IMR-90 (cell line): ENCODE measurements at regions not wholly inside any gene's neighbourhood (a gene's known extent, or its start where the extent isn't known, plus 50 kb on each side); places are given as distances from the start of the nearest gene placed in this dataset.

Experiments used
- ATAC-seq: fragments of 200-7000 bp; cut with Tn5 transposase; 2 replicates; pipeline ENCODE4 v1.9.1; 2020; ENCODE audit warnings: low read depth, mild to moderate bottlenecking, moderate library complexity
- BruUV-seq: library from RNA; stranded (reverse); fragments of 400-500 nt; replicated peaks from 2 replicates; lab custom pipeline; 2021; lab: Mats Ljungman, UMichigan
- CTCF ChIA-PET: fragments of 300-600 bp; formaldehyde crosslinking; extraction: SDS; loops from one replicate; lab custom pipeline; 2021; ENCODE audit warnings: antibody characterized with exemption; lab: Yijun Ruan, JAX
- POLR2A ChIA-PET: fragments of 300-600 bp; sonication (Branson Sonifier 250); formaldehyde crosslinking; loops from one replicate; lab custom pipeline; 2022; ENCODE audit warnings: antibody characterized with exemption; ENCODE audit not compliant: unreplicated experiment; lab: Charles Lee
- DNase-seq: peaks from one replicate; pipeline ENCODE4 v3.0.0; 2013
- H2AFZ ChIP-seq: replicated peaks from 2 replicates; pipeline ENCODE3; 2013; ENCODE audit warnings: low read length, mild to moderate bottlenecking; ENCODE audit not compliant: poor library complexity
- H2AK5ac ChIP-seq: 2 replicates; pipeline ENCODE4 v1.6.1; 2013; ENCODE audit warnings: low read depth, low read length, inconsistent platforms
- H2AK9ac ChIP-seq: replicated peaks from 2 replicates; pipeline ENCODE3; 2013; ENCODE audit warnings: mild to moderate bottlenecking, low read depth, low read length, moderate library complexity; ENCODE audit not compliant: poor library complexity
- H2BK120ac ChIP-seq: 2 replicates; pipeline ENCODE4 v1.6.1; 2013; ENCODE audit warnings: low read depth, low read length, inconsistent platforms
- H2BK15ac ChIP-seq: 3 replicates; pipeline ENCODE4 v1.6.1; 2013; ENCODE audit warnings: low read depth, low read length, inconsistent platforms
- H2BK20ac ChIP-seq: 2 replicates; pipeline ENCODE4 v1.6.1; 2013; ENCODE audit warnings: low read depth, mild to moderate bottlenecking, inconsistent platforms, low read length, moderate library complexity
- H2BK5ac ChIP-seq: 2 replicates; pipeline ENCODE4 v1.6.1; 2013; ENCODE audit warnings: mild to moderate bottlenecking, low read depth, low read length, inconsistent platforms; ENCODE audit not compliant: poor library complexity, severe bottlenecking
- H3K14ac ChIP-seq: replicated peaks from 2 replicates; pipeline ENCODE4 v1.6.1; 2013; ENCODE audit warnings: low read depth, low read length, inconsistent platforms
- H3K18ac ChIP-seq: 2 replicates; pipeline ENCODE4 v1.6.1; 2013; ENCODE audit warnings: low read depth, low read length, control low read depth
- H3K23ac ChIP-seq: 2 replicates; pipeline ENCODE4 v1.6.1; 2013; ENCODE audit warnings: low read depth, low read length, inconsistent platforms
- H3K27ac ChIP-seq: 2 replicates; pipeline ENCODE4 v1.5.1; 2013; ENCODE audit warnings: mild to moderate bottlenecking, control low read depth, low read length; ENCODE audit not compliant: insufficient read depth
- H3K27me3 ChIP-seq: 2 replicates; pipeline ENCODE4 v1.6.1; 2013; ENCODE audit warnings: low read length; ENCODE audit not compliant: control insufficient read depth, insufficient read depth
- H3K36me3 ChIP-seq: 2 replicates; pipeline ENCODE4 v1.6.1; 2013; ENCODE audit warnings: low read length, mixed read lengths; ENCODE audit not compliant: control insufficient read depth, insufficient read depth
- H3K4ac ChIP-seq: 2 replicates; pipeline ENCODE4 v1.6.1; 2013; ENCODE audit warnings: low read depth, low read length, inconsistent platforms
- H3K4me1 ChIP-seq: 2 replicates; pipeline ENCODE4 v1.6.1; 2013; ENCODE audit warnings: low read length, mixed read lengths; ENCODE audit not compliant: control insufficient read depth, insufficient read depth
- H3K4me2 ChIP-seq: 2 replicates; pipeline ENCODE4 v1.6.1; 2013; ENCODE audit warnings: low read depth, mild to moderate bottlenecking, control low read depth, low read length, moderate library complexity
- H3K4me3 ChIP-seq: 2 replicates; pipeline ENCODE4 v1.5.1; 2013; ENCODE audit warnings: low read depth, mild to moderate bottlenecking, control low read depth, low read length, moderate library complexity; ENCODE audit not compliant: insufficient read depth
- H3K56ac ChIP-seq: 2 replicates; pipeline ENCODE4 v1.6.1; 2013; ENCODE audit warnings: low read length, inconsistent platforms; ENCODE audit not compliant: insufficient read depth; ENCODE audit errors: extremely low read depth
- H3K79me1 ChIP-seq, 2 experiments: 2 replicates each; pipeline ENCODE4 v1.6.1; 2013; ENCODE audit warnings: low read length in 2 of 2, inconsistent platforms in 1 of 2, low read depth in 1 of 2
- H3K9ac ChIP-seq: 2 replicates; pipeline ENCODE4 v1.6.1; 2013; ENCODE audit warnings: low read depth, low read length, control low read depth
- H3K9me1 ChIP-seq: 2 replicates; pipeline ENCODE4 v1.6.1; 2013; ENCODE audit warnings: low read length, inconsistent platforms; ENCODE audit not compliant: insufficient read depth
- H3K9me3 ChIP-seq: 2 replicates; pipeline ENCODE4 v1.6.1; 2013; ENCODE audit warnings: low read length; ENCODE audit not compliant: control insufficient read depth, insufficient read depth
- H4K20me1 ChIP-seq: 2 replicates; pipeline ENCODE4 v1.6.1; 2013; ENCODE audit warnings: low read length, inconsistent platforms; ENCODE audit not compliant: insufficient read depth
- H4K5ac ChIP-seq: 2 replicates; pipeline ENCODE4 v1.6.1; 2013; ENCODE audit warnings: mild to moderate bottlenecking, low read depth, low read length, control low read depth
- H4K8ac ChIP-seq, 2 experiments: 2 replicates each; pipeline ENCODE4 v1.6.1; 2013; ENCODE audit warnings: low read depth in 2 of 2, low read length in 2 of 2, control low read depth in 1 of 2, inconsistent platforms in 1 of 2
- H4K91ac ChIP-seq: 2 replicates; pipeline ENCODE4 v1.6.1; 2013; ENCODE audit warnings: low read depth, low read length, inconsistent platforms; ENCODE audit not compliant: insufficient read depth
- BHLHE40 ChIP-seq: fragments of 150-350 bp; IDR thresholded peaks from 2 replicates; pipeline ENCODE4 v1.6.1; 2016; ENCODE audit warnings: mild to moderate bottlenecking, low read depth, low read length
- CEBPB ChIP-seq: IDR thresholded peaks from 2 replicates; pipeline ENCODE4 v1.6.1; 2012; ENCODE audit warnings: low read depth, low read length, improper control_type of control experiment
- CHD1 ChIP-seq: IDR thresholded peaks from 2 replicates; pipeline ENCODE4 v1.6.1; 2012; ENCODE audit warnings: low read depth, low read length, improper control_type of control experiment
- FOS ChIP-seq: fragments of 150-350 bp; IDR thresholded peaks from 2 replicates; pipeline ENCODE4 v1.6.1; 2016; ENCODE audit warnings: low read depth, low read length
- MAFK ChIP-seq: IDR thresholded peaks from 2 replicates; pipeline ENCODE4 v1.6.1; 2012; ENCODE audit warnings: low read depth, low read length, improper control_type of control experiment
- MAZ ChIP-seq: IDR thresholded peaks from 2 replicates; pipeline ENCODE4 v1.6.1; 2012; ENCODE audit warnings: low read depth, mild to moderate bottlenecking, low read length, improper control_type of control experiment, moderate library complexity, borderline replicate concordance
- MXI1 ChIP-seq: IDR thresholded peaks from 2 replicates; pipeline ENCODE4 v1.6.1; 2012; ENCODE audit warnings: low read depth, mild to moderate bottlenecking, low read length, moderate library complexity, borderline replicate concordance
- NFE2L2 ChIP-seq: fragments of 150-350 bp; IDR thresholded peaks from 2 replicates; pipeline ENCODE4 v1.6.1; 2016; ENCODE audit warnings: low read depth, mild to moderate bottlenecking, low read length
- POLR2A ChIP-seq: IDR thresholded peaks from 2 replicates; pipeline ENCODE4 v1.6.1; 2012; ENCODE audit warnings: mild to moderate bottlenecking, low read depth, low read length
- RAD21 ChIP-seq: IDR thresholded peaks from 2 replicates; pipeline ENCODE4 v1.6.1; 2012; ENCODE audit warnings: low read length, improper control_type of control experiment
- RCOR1 ChIP-seq: IDR thresholded peaks from 2 replicates; pipeline ENCODE4 v1.6.1; 2012; ENCODE audit warnings: mild to moderate bottlenecking, low read length, improper control_type of control experiment; ENCODE audit not compliant: insufficient replicate concordance
- RFX5 ChIP-seq: IDR thresholded peaks from 2 replicates; pipeline ENCODE4 v1.8.0; 2012; ENCODE audit warnings: low read depth, mild to moderate bottlenecking, low read length, moderate library complexity
- SMC3 ChIP-seq: fragments of 150-350 bp; IDR thresholded peaks from 2 replicates; pipeline ENCODE4 v1.6.1; 2016; ENCODE audit warnings: low read depth, mild to moderate bottlenecking, antibody characterized with exemption, low read length, moderate library complexity
- WGBS, 2 experiments: methylation state at CpG; one replicate each; pipeline versions ENCODE4 v1.1.5 to v1.1.7; 2013; ENCODE audit warnings: missing lambda C conversion rate in 2 of 2; ENCODE audit not compliant: insufficient read length in 1 of 2; ENCODE audit errors: extremely low coverage in 2 of 2; 5-methylcytosine and 5-hydroxymethylcytosine counted together
- dilution Hi-C: fragments of 300-500 bp; cut with HindIII; formaldehyde crosslinking; loops from one replicate; pipeline ENCODE4 v1.14.3; 2018; ENCODE audit warnings: low sequenced_read_pairs; ENCODE audit not compliant: unreplicated experiment
- in situ Hi-C: fragments of 300-500 bp; cut with MboI; formaldehyde crosslinking; loops from 3 replicates; pipeline ENCODE4 v1.14.3; 2019; ENCODE audit warnings: low sequenced_read_pairs, inconsistent platforms, mixed read lengths
- intact Hi-C: fragments of 100-400 bp; cut with micrococcal nuclease; formaldehyde crosslinking; loops from 2 replicates; pipeline ENCODE4 v1.10.0; 2022
- TF ChIP-seq, protein P1 (sequence below): fragments of 150-350 bp; IDR thresholded peaks from 2 replicates; pipeline ENCODE4 v1.6.1; 2017; ENCODE audit warnings: mild to moderate bottlenecking, antibody characterized with exemption, low read length, low read depth
- TF ChIP-seq, protein P2 (sequence below): conservative IDR thresholded peaks from 2 replicates; pipeline ENCODE4 v1.5.1; 2012; ENCODE audit warnings: mild to moderate bottlenecking, low read depth, low read length, improper control_type of control experiment
- TF ChIP-seq, protein P3 (sequence below): fragments of 150-350 bp; IDR thresholded peaks from 2 replicates; pipeline ENCODE4 v1.6.1; 2016; ENCODE audit warnings: low read depth, mild to moderate bottlenecking, low read length, moderate library complexity, borderline replicate concordance

DNA sequence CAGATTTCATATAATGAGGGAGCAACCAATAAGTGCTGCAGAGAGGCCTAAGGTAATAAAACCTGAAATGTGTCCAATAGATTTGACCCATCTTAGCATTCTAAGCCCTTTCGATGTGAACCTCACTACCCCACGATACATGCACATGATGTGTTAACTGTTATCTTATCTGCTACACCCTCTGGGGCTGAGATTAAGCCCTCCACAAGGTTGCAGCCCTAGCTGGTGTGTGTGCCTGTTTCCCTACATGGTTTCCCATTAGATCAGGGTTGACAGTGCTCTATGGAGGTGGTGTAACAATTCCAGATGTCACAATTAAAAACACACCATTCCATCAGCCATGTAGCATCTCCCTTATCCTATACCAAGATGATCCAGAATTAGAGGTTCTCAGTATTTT is 68.9 kb upstream of the THSD7B start:
- Histone ChIP-seq H2BK5ac (no peak overlapping the region), H3K27me3 (no peaks in the 10 kb centered on the region), H3K4ac (no peak overlapping the region), H2BK120ac (no peak overlapping the region), H4K8ac (no peak overlapping the region), H3K18ac (no peak overlapping the region), H4K5ac (no peak overlapping the region), H3K9me3 (peaks cover 13% of the 10 kb centered on the region), H2AK5ac (no peak overlapping the region), H3K4me3 (no peak overlapping the region), H2AFZ (no peak overlapping the region), H2AK9ac (no peak overlapping the region), H4K91ac (no peak overlapping the region), H3K9ac (no peak overlapping the region), H2BK20ac (no peak overlapping the region), H4K20me1 (no peaks in the 10 kb centered on the region), H3K14ac (no peak overlapping the region), H3K36me3 (no peaks in the 10 kb centered on the region), H3K27ac (no peak overlapping the region), H3K9me1 (no peaks in the 10 kb centered on the region), H3K56ac (no peak overlapping the region), H3K79me1 (no peaks in the 10 kb centered on the region), H3K4me1 (no peaks in the 10 kb centered on the region), H2BK15ac (no peak overlapping the region), H3K4me2 (no peak overlapping the region), H3K23ac (no peak overlapping the region)
- BruUV-seq, result no TSS peak
- ChIA-PET CTCF (no interaction called here), POLR2A (no interaction called here)
- TF ChIP-seq RFX5, result no peak
- TF ChIP-seq POLR2A, result no peak
- TF ChIP-seq RAD21, result no peak
- TF ChIP-seq, protein P1, sequence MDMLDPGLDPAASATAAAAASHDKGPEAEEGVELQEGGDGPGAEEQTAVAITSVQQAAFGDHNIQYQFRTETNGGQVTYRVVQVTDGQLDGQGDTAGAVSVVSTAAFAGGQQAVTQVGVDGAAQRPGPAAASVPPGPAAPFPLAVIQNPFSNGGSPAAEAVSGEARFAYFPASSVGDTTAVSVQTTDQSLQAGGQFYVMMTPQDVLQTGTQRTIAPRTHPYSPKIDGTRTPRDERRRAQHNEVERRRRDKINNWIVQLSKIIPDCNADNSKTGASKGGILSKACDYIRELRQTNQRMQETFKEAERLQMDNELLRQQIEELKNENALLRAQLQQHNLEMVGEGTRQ, result no peak
- TF ChIP-seq NFE2L2, result no peak
- TF ChIP-seq CHD1, result no peak
- no peak for TF ChIP-seq CEBPB
- no peak for TF ChIP-seq MAFK
- no peak for TF ChIP-seq RCOR1
- TF ChIP-seq MXI1, result no peak
- no peak for TF ChIP-seq SMC3
- TF ChIP-seq FOS, result no peak
- TF ChIP-seq, protein P2, sequence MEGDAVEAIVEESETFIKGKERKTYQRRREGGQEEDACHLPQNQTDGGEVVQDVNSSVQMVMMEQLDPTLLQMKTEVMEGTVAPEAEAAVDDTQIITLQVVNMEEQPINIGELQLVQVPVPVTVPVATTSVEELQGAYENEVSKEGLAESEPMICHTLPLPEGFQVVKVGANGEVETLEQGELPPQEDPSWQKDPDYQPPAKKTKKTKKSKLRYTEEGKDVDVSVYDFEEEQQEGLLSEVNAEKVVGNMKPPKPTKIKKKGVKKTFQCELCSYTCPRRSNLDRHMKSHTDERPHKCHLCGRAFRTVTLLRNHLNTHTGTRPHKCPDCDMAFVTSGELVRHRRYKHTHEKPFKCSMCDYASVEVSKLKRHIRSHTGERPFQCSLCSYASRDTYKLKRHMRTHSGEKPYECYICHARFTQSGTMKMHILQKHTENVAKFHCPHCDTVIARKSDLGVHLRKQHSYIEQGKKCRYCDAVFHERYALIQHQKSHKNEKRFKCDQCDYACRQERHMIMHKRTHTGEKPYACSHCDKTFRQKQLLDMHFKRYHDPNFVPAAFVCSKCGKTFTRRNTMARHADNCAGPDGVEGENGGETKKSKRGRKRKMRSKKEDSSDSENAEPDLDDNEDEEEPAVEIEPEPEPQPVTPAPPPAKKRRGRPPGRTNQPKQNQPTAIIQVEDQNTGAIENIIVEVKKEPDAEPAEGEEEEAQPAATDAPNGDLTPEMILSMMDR, result no peak
- no peak for TF ChIP-seq MAZ
- TF ChIP-seq, protein P3, sequence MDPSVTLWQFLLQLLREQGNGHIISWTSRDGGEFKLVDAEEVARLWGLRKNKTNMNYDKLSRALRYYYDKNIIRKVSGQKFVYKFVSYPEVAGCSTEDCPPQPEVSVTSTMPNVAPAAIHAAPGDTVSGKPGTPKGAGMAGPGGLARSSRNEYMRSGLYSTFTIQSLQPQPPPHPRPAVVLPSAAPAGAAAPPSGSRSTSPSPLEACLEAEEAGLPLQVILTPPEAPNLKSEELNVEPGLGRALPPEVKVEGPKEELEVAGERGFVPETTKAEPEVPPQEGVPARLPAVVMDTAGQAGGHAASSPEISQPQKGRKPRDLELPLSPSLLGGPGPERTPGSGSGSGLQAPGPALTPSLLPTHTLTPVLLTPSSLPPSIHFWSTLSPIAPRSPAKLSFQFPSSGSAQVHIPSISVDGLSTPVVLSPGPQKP, result no peak
- TF ChIP-seq BHLHE40, result no peak
- DNase-seq (no peak), ATAC-seq (no peak)
- dilution Hi-C loops (no loop called here), intact Hi-C loops (no loop called here), in situ Hi-C loops (no loop called here)
- WGBS, 2 experiments, result 80% methylated on average over 1 of the region's 2 CpGs; no CpG with 5 or more reads in 1 of the 2 experiments
